IMR-90 (cell line): ENCODE measurements at regions not wholly inside any gene's neighbourhood (a gene's known extent, or its start where the extent isn't known, plus 50 kb on each side); places are given as distances from the start of the nearest gene placed in this dataset.

ENCODE experiments used
- ATAC-seq: fragments of 200-7000 bp; cut with Tn5 transposase; 2 replicates; pipeline ENCODE4 v1.9.1; 2020; ENCODE audit warnings: low read depth, mild to moderate bottlenecking, moderate library complexity
- BruUV-seq: library from RNA; stranded (reverse); fragments of 400-500 nt; replicated peaks from 2 replicates; lab custom pipeline; 2021; lab: Mats Ljungman, UMichigan
- CTCF ChIA-PET: fragments of 300-600 bp; formaldehyde crosslinking; extraction: SDS; loops from one replicate; lab custom pipeline; 2021; ENCODE audit warnings: antibody characterized with exemption; lab: Yijun Ruan, JAX
- POLR2A ChIA-PET: fragments of 300-600 bp; sonication (Branson Sonifier 250); formaldehyde crosslinking; loops from one replicate; lab custom pipeline; 2022; ENCODE audit warnings: antibody characterized with exemption; ENCODE audit not compliant: unreplicated experiment; lab: Charles Lee
- DNase-seq: peaks from one replicate; pipeline ENCODE4 v3.0.0; 2013
- H2AFZ ChIP-seq: replicated peaks from 2 replicates; pipeline ENCODE3; 2013; ENCODE audit warnings: low read length, mild to moderate bottlenecking; ENCODE audit not compliant: poor library complexity
- H2AK5ac ChIP-seq: 2 replicates; pipeline ENCODE4 v1.6.1; 2013; ENCODE audit warnings: low read depth, low read length, inconsistent platforms
- H2AK9ac ChIP-seq: replicated peaks from 2 replicates; pipeline ENCODE3; 2013; ENCODE audit warnings: mild to moderate bottlenecking, low read depth, low read length, moderate library complexity; ENCODE audit not compliant: poor library complexity
- H2BK120ac ChIP-seq: 2 replicates; pipeline ENCODE4 v1.6.1; 2013; ENCODE audit warnings: low read depth, low read length, inconsistent platforms
- H2BK15ac ChIP-seq: 3 replicates; pipeline ENCODE4 v1.6.1; 2013; ENCODE audit warnings: low read depth, low read length, inconsistent platforms
- H2BK20ac ChIP-seq: 2 replicates; pipeline ENCODE4 v1.6.1; 2013; ENCODE audit warnings: low read depth, mild to moderate bottlenecking, inconsistent platforms, low read length, moderate library complexity
- H2BK5ac ChIP-seq: 2 replicates; pipeline ENCODE4 v1.6.1; 2013; ENCODE audit warnings: mild to moderate bottlenecking, low read depth, low read length, inconsistent platforms; ENCODE audit not compliant: poor library complexity, severe bottlenecking
- H3K14ac ChIP-seq: replicated peaks from 2 replicates; pipeline ENCODE4 v1.6.1; 2013; ENCODE audit warnings: low read depth, low read length, inconsistent platforms
- H3K18ac ChIP-seq: 2 replicates; pipeline ENCODE4 v1.6.1; 2013; ENCODE audit warnings: low read depth, low read length, control low read depth
- H3K23ac ChIP-seq: 2 replicates; pipeline ENCODE4 v1.6.1; 2013; ENCODE audit warnings: low read depth, low read length, inconsistent platforms
- H3K27ac ChIP-seq: 2 replicates; pipeline ENCODE4 v1.5.1; 2013; ENCODE audit warnings: mild to moderate bottlenecking, control low read depth, low read length; ENCODE audit not compliant: insufficient read depth
- H3K27me3 ChIP-seq: 2 replicates; pipeline ENCODE4 v1.6.1; 2013; ENCODE audit warnings: low read length; ENCODE audit not compliant: control insufficient read depth, insufficient read depth
- H3K36me3 ChIP-seq: 2 replicates; pipeline ENCODE4 v1.6.1; 2013; ENCODE audit warnings: low read length, mixed read lengths; ENCODE audit not compliant: control insufficient read depth, insufficient read depth
- H3K4ac ChIP-seq: 2 replicates; pipeline ENCODE4 v1.6.1; 2013; ENCODE audit warnings: low read depth, low read length, inconsistent platforms
- H3K4me1 ChIP-seq: 2 replicates; pipeline ENCODE4 v1.6.1; 2013; ENCODE audit warnings: low read length, mixed read lengths; ENCODE audit not compliant: control insufficient read depth, insufficient read depth
- H3K4me2 ChIP-seq: 2 replicates; pipeline ENCODE4 v1.6.1; 2013; ENCODE audit warnings: low read depth, mild to moderate bottlenecking, control low read depth, low read length, moderate library complexity
- H3K4me3 ChIP-seq: 2 replicates; pipeline ENCODE4 v1.5.1; 2013; ENCODE audit warnings: low read depth, mild to moderate bottlenecking, control low read depth, low read length, moderate library complexity; ENCODE audit not compliant: insufficient read depth
- H3K56ac ChIP-seq: 2 replicates; pipeline ENCODE4 v1.6.1; 2013; ENCODE audit warnings: low read length, inconsistent platforms; ENCODE audit not compliant: insufficient read depth; ENCODE audit errors: extremely low read depth
- H3K79me1 ChIP-seq, 2 experiments: 2 replicates each; pipeline ENCODE4 v1.6.1; 2013; ENCODE audit warnings: low read length in 2 of 2, inconsistent platforms in 1 of 2, low read depth in 1 of 2
- H3K9ac ChIP-seq: 2 replicates; pipeline ENCODE4 v1.6.1; 2013; ENCODE audit warnings: low read depth, low read length, control low read depth
- H3K9me1 ChIP-seq: 2 replicates; pipeline ENCODE4 v1.6.1; 2013; ENCODE audit warnings: low read length, inconsistent platforms; ENCODE audit not compliant: insufficient read depth
- H3K9me3 ChIP-seq: 2 replicates; pipeline ENCODE4 v1.6.1; 2013; ENCODE audit warnings: low read length; ENCODE audit not compliant: control insufficient read depth, insufficient read depth
- H4K20me1 ChIP-seq: 2 replicates; pipeline ENCODE4 v1.6.1; 2013; ENCODE audit warnings: low read length, inconsistent platforms; ENCODE audit not compliant: insufficient read depth
- H4K5ac ChIP-seq: 2 replicates; pipeline ENCODE4 v1.6.1; 2013; ENCODE audit warnings: mild to moderate bottlenecking, low read depth, low read length, control low read depth
- H4K8ac ChIP-seq, 2 experiments: 2 replicates each; pipeline ENCODE4 v1.6.1; 2013; ENCODE audit warnings: low read depth in 2 of 2, low read length in 2 of 2, control low read depth in 1 of 2, inconsistent platforms in 1 of 2
- H4K91ac ChIP-seq: 2 replicates; pipeline ENCODE4 v1.6.1; 2013; ENCODE audit warnings: low read depth, low read length, inconsistent platforms; ENCODE audit not compliant: insufficient read depth
- WGBS, 2 experiments: methylation state at CpG; one replicate each; pipeline versions ENCODE4 v1.1.5 to v1.1.7; 2013; ENCODE audit warnings: missing lambda C conversion rate in 2 of 2; ENCODE audit not compliant: insufficient read length in 1 of 2; ENCODE audit errors: extremely low coverage in 2 of 2; 5-methylcytosine and 5-hydroxymethylcytosine counted together
- dilution Hi-C: fragments of 300-500 bp; cut with HindIII; formaldehyde crosslinking; loops from one replicate; pipeline ENCODE4 v1.14.3; 2018; ENCODE audit warnings: low sequenced_read_pairs; ENCODE audit not compliant: unreplicated experiment
- in situ Hi-C: fragments of 300-500 bp; cut with MboI; formaldehyde crosslinking; loops from 3 replicates; pipeline ENCODE4 v1.14.3; 2019; ENCODE audit warnings: low sequenced_read_pairs, inconsistent platforms, mixed read lengths
- intact Hi-C: fragments of 100-400 bp; cut with micrococcal nuclease; formaldehyde crosslinking; loops from 2 replicates; pipeline ENCODE4 v1.10.0; 2022
- TF ChIP-seq, protein P1 (sequence below): conservative IDR thresholded peaks from 2 replicates; pipeline ENCODE4 v1.5.1; 2012; ENCODE audit warnings: mild to moderate bottlenecking, low read depth, low read length, improper control_type of control experiment
- TF ChIP-seq, protein P2 (sequence below): fragments of 150-350 bp; IDR thresholded peaks from 2 replicates; pipeline ENCODE4 v1.6.1; 2017; ENCODE audit warnings: mild to moderate bottlenecking, antibody characterized with exemption, low read length, low read depth

DNA sequence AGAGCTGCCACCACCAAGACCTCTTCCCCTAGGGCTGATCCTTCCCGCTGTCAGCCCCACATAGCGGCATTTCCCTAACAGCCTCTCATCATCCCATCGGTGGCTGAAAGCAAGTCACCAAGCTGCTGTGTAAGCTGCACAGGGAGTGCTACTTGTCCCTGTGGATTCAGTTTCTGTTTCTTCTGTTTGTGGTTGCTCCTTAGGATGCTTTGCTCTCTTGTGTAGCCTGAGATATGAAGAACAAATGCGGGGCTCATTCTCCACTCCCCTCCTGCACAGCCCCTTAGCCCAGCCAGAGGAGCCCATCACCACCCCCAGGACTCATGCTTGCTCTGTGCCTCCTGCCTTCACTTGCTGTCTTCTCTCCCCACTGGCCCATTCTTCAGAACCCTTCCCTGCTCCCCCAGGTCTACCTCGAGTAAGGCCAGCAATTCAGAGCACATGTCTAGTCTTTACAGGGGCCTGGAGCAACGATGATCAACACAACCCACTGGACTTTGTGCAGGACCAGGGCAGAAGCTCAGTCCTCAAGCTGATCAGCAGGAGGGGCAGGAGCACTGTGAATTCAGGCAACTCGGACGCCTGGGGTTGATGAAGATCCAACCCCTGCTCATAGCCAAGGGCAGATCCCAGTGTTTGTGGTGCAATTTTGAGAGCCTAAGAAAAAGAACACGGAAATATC is 82.6 kb upstream of the GALNT2 start:
- no peak overlapping the region for H4K91ac ChIP-seq
- H3K36me3 ChIP-seq, result no peaks in the 10 kb centered on the region
- no peak overlapping the region for H3K4me2 ChIP-seq
- no peak for ATAC-seq
- H3K27me3 ChIP-seq, result 0 out of 2 replicates have a peak, but pooled peaks cover 2% of the 10 kb centered on the region
- ChIA-PET CTCF (no interaction called here), POLR2A (no interaction called here)
- no peaks in the 10 kb centered on the region for H3K9me3 ChIP-seq
- intact Hi-C loops (no loop called here), dilution Hi-C loops (no loop called here), in situ Hi-C loops (no loop called here)
- no peak overlapping the region for H3K4me3 ChIP-seq
- no CpG with 5 or more reads among the region's 9 CpGs for WGBS, 2 experiments
- no peaks in the 10 kb centered on the region for H3K4me1 ChIP-seq
- no peak overlapping the region for H2BK15ac ChIP-seq
- BruUV-seq, result no TSS peak
- H2AK5ac ChIP-seq, result no peak overlapping the region
- H4K8ac ChIP-seq, result no peak overlapping the region
- no peaks in the 10 kb centered on the region for H3K79me1 ChIP-seq
- H2AFZ ChIP-seq, result no peak overlapping the region
- H3K4ac ChIP-seq, result no peak overlapping the region
- H2BK20ac ChIP-seq, result no peak overlapping the region
- no peak overlapping the region for H3K9ac ChIP-seq
- no peak overlapping the region for H3K23ac ChIP-seq
- no peak overlapping the region for H2BK120ac ChIP-seq
- H4K20me1 ChIP-seq, result no peaks in the 10 kb centered on the region
- no peak overlapping the region for H3K18ac ChIP-seq
- H2BK5ac ChIP-seq, result no peak overlapping the region
- H4K5ac ChIP-seq, result no peak overlapping the region
- H3K9me1 ChIP-seq, result no peaks in the 10 kb centered on the region
- no peak overlapping the region for H3K27ac ChIP-seq
- H2AK9ac ChIP-seq, result peak overlapping the region; percentile 61
- DNase-seq, result no peak
- H3K14ac ChIP-seq, result no peak overlapping the region
- no peak overlapping the region for H3K56ac ChIP-seq
- TF ChIP-seq, protein P1, sequence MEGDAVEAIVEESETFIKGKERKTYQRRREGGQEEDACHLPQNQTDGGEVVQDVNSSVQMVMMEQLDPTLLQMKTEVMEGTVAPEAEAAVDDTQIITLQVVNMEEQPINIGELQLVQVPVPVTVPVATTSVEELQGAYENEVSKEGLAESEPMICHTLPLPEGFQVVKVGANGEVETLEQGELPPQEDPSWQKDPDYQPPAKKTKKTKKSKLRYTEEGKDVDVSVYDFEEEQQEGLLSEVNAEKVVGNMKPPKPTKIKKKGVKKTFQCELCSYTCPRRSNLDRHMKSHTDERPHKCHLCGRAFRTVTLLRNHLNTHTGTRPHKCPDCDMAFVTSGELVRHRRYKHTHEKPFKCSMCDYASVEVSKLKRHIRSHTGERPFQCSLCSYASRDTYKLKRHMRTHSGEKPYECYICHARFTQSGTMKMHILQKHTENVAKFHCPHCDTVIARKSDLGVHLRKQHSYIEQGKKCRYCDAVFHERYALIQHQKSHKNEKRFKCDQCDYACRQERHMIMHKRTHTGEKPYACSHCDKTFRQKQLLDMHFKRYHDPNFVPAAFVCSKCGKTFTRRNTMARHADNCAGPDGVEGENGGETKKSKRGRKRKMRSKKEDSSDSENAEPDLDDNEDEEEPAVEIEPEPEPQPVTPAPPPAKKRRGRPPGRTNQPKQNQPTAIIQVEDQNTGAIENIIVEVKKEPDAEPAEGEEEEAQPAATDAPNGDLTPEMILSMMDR, result 0 out of 2 replicates have a peak, but pooled peaks have one; percentile 7
- TF ChIP-seq, protein P2, sequence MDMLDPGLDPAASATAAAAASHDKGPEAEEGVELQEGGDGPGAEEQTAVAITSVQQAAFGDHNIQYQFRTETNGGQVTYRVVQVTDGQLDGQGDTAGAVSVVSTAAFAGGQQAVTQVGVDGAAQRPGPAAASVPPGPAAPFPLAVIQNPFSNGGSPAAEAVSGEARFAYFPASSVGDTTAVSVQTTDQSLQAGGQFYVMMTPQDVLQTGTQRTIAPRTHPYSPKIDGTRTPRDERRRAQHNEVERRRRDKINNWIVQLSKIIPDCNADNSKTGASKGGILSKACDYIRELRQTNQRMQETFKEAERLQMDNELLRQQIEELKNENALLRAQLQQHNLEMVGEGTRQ, result no peak
